HCT116 (cell line): ENCODE measurements at regions not wholly inside any gene's neighbourhood (a gene's known extent, or its start where the extent isn't known, plus 50 kb on each side); places are given as distances from the start of the nearest gene placed in this dataset.

Experiments
- ATAC-seq: fragments of 200-7000 bp; cut with Tn5 transposase; 2 replicates; pipeline ENCODE4 v1.9.1; 2020; ENCODE audit warnings: mild to moderate bottlenecking, moderate library complexity
- BruUV-seq: library from RNA; stranded (reverse); fragments of 400-500 nt; replicated peaks from 2 replicates; lab custom pipeline; 2021; lab: Mats Ljungman, UMichigan
- CTCF ChIA-PET: fragments of 300-600 bp; sonication (Branson Sonifier 250); formaldehyde crosslinking; loops from one replicate; lab custom pipeline; 2021; ENCODE audit warnings: antibody characterized with exemption; lab: Charles Lee
- POLR2A ChIA-PET: fragments of 300-600, 350-600 bp; sonication (Branson Sonifier 250); formaldehyde crosslinking; loops from one replicate; lab custom pipeline; 2021; ENCODE audit warnings: antibody characterized with exemption; lab: Charles Lee
- RAD21 ChIA-PET, 2 experiments: fragments of 300-600 bp; sonication (Branson Sonifier 250); formaldehyde crosslinking; loops; one replicate each; lab custom pipeline; 2023; ENCODE audit warnings: low total read pairs in 2 of 2; ENCODE audit not compliant: uncharacterized antibody in 2 of 2, unreplicated experiment in 2 of 2, low non-redundant PET in 1 of 2; lab: Charles Lee
- DNase-seq: peaks from one replicate; pipeline ENCODE4 v3.0.0-alpha.2; 2010; ENCODE audit warnings: low read depth, low spot score
- H2AFZ ChIP-seq: fragments of 200-600 bp; shearing (Covaris generic), sonication (generic); 2 replicates; pipeline ENCODE4 v1.6.1; 2017; ENCODE audit warnings: low read depth, mixed run types, mixed read lengths, antibody characterized with exemption, low read length; ENCODE audit not compliant: poor library complexity, severe bottlenecking
- H3K27ac ChIP-seq: 2 replicates; pipeline ENCODE4 v1.5.1; 2012; ENCODE audit warnings: low read depth, low read length
- H3K27me3 ChIP-seq: fragments of 200-600 bp; sonication (generic); 2 replicates; pipeline ENCODE4 v1.6.1; 2016; ENCODE audit warnings: mixed run types, low read length, mixed read lengths; ENCODE audit not compliant: insufficient read depth
- H3K36me3 ChIP-seq, 2 experiments: fragments of 200-500 bp in 1 of 2; fragments of 200-600 bp in 1 of 2; sonication (Bioruptor generic) in 1 of 2; sonication (generic) in 1 of 2; 2 replicates each; pipeline versions ENCODE4 v1.5.1 to v1.6.1; 2014 to 2016; ENCODE audit warnings: low read length in 2 of 2, inconsistent platforms in 1 of 2, mixed read lengths in 1 of 2, mixed run types in 1 of 2; ENCODE audit not compliant: insufficient read depth in 2 of 2, control insufficient read depth in 1 of 2
- H3K4me1 ChIP-seq, 2 experiments: fragments of 200-600 bp in 1 of 2; sonication (generic) in 1 of 2; 2 replicates each; pipeline versions ENCODE4 v1.5.1 to v1.6.1; 2012 to 2017; ENCODE audit warnings: low read length in 2 of 2, inconsistent platforms in 1 of 2, mild to moderate bottlenecking in 1 of 2, mixed read lengths in 1 of 2, mixed run types in 1 of 2, moderate library complexity in 1 of 2; ENCODE audit not compliant: insufficient read depth in 2 of 2, control insufficient read depth in 1 of 2
- H3K4me2 ChIP-seq: fragments of 200-600 bp; sonication (generic); 2 replicates; pipeline ENCODE4 v1.6.1; 2017; ENCODE audit warnings: mixed run types, low read length, mixed read lengths
- H3K4me3 ChIP-seq, 2 experiments: fragments of 200-600 bp in 1 of 2; sonication (generic) in 1 of 2; replicated peaks in 1 of 2; 2 replicates each; pipeline ENCODE4 v1.5.1; 2011 to 2016; ENCODE audit warnings: low read length in 2 of 2, control low read depth in 1 of 2, low read depth in 1 of 2, mild to moderate bottlenecking in 1 of 2, mixed read lengths in 1 of 2, mixed run types in 1 of 2
- H3K79me2 ChIP-seq: fragments of 200-600 bp; sonication (generic); 2 replicates; pipeline ENCODE4 v1.6.1; 2017; ENCODE audit warnings: mild to moderate bottlenecking, mixed run types, low read length, moderate library complexity, mixed read lengths; ENCODE audit not compliant: insufficient read depth
- H3K9ac ChIP-seq: fragments of 200-600 bp; sonication (generic); 2 replicates; pipeline ENCODE4 v1.6.1; 2016; ENCODE audit warnings: low read length, mixed read lengths
- H3K9me2 ChIP-seq: fragments of 200-600 bp; sonication (generic), shearing (Covaris generic); 2 replicates; pipeline ENCODE4 v1.6.1; 2017; ENCODE audit warnings: mixed run types, mild to moderate bottlenecking, moderate library complexity; ENCODE audit not compliant: insufficient read depth
- H3K9me3 ChIP-seq, 2 experiments: fragments of 200-500 bp in 1 of 2; fragments of 200-600 bp in 1 of 2; sonication (Bioruptor generic) in 1 of 2; sonication (generic) in 1 of 2; 2 replicates each; pipeline ENCODE4 v1.6.1; 2014 to 2017; ENCODE audit warnings: low read length in 2 of 2, mixed read lengths in 2 of 2, inconsistent platforms in 1 of 2, low read depth in 1 of 2, mild to moderate bottlenecking in 1 of 2, mixed run types in 1 of 2, moderate library complexity in 1 of 2; ENCODE audit not compliant: control insufficient read depth in 1 of 2, insufficient read depth in 1 of 2
- H4K20me1 ChIP-seq: fragments of 200-600 bp; sonication (generic), shearing (Covaris generic); 2 replicates; pipeline ENCODE4 v1.6.1; 2017; ENCODE audit warnings: mixed run types, mild to moderate bottlenecking, moderate library complexity; ENCODE audit not compliant: insufficient read depth
- EGR1 ChIP-seq: IDR thresholded peaks from 2 replicates; pipeline ENCODE4 v1.6.1; 2012; ENCODE audit warnings: low read depth
- ELF1 ChIP-seq: IDR thresholded peaks from 2 replicates; pipeline ENCODE4 v1.6.1; 2012; ENCODE audit warnings: low read depth, borderline replicate concordance
- JUND ChIP-seq: IDR thresholded peaks from 2 replicates; pipeline ENCODE4 v1.6.1; 2012
- POLR2AphosphoS5 ChIP-seq: IDR thresholded peaks from 2 replicates; pipeline ENCODE4 v1.6.1; 2011; ENCODE audit warnings: mild to moderate bottlenecking, low read depth, low read length, moderate library complexity
- RAD21 ChIP-seq: IDR thresholded peaks from 2 replicates; pipeline ENCODE4 v1.6.1; 2012; ENCODE audit warnings: low read depth, mild to moderate bottlenecking
- SIN3A ChIP-seq: IDR thresholded peaks from 2 replicates; pipeline ENCODE4 v1.6.1; 2012; ENCODE audit warnings: low read depth
- TCF7L2 ChIP-seq: IDR thresholded peaks from 2 replicates; pipeline ENCODE4 v1.7.0; 2011; ENCODE audit warnings: borderline replicate concordance, inconsistent platforms; ENCODE audit not compliant: insufficient read depth, insufficient read length; ENCODE audit errors: extremely low read depth
- ZBTB33 ChIP-seq: IDR thresholded peaks from 2 replicates; pipeline ENCODE4 v1.6.1; 2011; ENCODE audit warnings: mild to moderate bottlenecking, low read length, moderate library complexity; ENCODE audit not compliant: insufficient replicate concordance; ENCODE audit errors: extremely low read depth
- ZFX ChIP-seq: fragments of 450-650 bp; IDR thresholded peaks from 2 replicates; pipeline ENCODE4 v1.6.1; 2017
- intact Hi-C: fragments of 100-400 bp; cut with micrococcal nuclease; formaldehyde crosslinking; loops from 2 replicates; pipeline ENCODE4 v1.10.0; 2022
- TF ChIP-seq, protein P1 (sequence below): IDR thresholded peaks from 2 replicates; pipeline ENCODE4 v1.6.1; 2012; ENCODE audit warnings: low read depth

DNA sequence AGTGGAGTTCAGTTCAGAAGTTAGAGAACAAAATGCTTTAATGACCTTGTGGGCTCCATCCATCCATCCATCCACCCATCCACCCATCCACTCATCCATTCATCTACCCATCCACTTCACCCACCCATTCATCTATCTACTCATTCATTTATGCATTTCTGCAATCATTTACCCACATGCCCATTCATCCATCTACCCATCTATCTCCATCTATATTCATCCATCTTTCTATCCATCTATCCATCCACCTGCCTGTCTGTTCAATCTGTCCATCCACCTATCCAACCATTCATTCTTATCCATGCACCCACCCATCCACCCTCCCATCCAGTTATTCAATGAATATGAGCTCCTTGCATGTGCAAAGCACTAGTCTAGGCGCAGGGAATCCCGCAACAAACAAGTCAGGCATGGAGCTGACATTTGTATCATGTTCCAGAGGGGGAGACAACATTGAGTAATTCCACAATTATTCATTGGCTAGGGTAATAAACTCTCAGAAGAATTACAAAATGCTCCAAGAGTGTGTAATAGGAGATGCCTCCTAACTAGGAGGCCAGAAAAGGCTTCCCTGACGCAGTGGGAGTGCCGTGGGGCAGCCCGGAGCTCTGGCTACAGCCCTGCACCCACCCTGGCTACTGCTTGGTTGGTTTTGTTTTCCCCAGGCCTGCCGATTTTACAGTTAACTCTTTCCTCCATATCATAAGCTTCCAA lies 211.2 kb downstream of the NXNL2 start:
- no peaks in the 10 kb centered on the region for H3K9me2 ChIP-seq
- CTCF ChIA-PET: no interaction called here
- no peaks in the 10 kb centered on the region for H3K79me2 ChIP-seq
- H3K27ac ChIP-seq: no peak overlapping the region
- ATAC-seq: no peak
- no peak overlapping the region for H2AFZ ChIP-seq
- no peak for TF ChIP-seq ZFX
- TF ChIP-seq EGR1: no peak
- TF ChIP-seq POLR2AphosphoS5: no peak
- no peak for TF ChIP-seq SIN3A
- TF ChIP-seq RAD21: no peak
- TF ChIP-seq, protein P1, sequence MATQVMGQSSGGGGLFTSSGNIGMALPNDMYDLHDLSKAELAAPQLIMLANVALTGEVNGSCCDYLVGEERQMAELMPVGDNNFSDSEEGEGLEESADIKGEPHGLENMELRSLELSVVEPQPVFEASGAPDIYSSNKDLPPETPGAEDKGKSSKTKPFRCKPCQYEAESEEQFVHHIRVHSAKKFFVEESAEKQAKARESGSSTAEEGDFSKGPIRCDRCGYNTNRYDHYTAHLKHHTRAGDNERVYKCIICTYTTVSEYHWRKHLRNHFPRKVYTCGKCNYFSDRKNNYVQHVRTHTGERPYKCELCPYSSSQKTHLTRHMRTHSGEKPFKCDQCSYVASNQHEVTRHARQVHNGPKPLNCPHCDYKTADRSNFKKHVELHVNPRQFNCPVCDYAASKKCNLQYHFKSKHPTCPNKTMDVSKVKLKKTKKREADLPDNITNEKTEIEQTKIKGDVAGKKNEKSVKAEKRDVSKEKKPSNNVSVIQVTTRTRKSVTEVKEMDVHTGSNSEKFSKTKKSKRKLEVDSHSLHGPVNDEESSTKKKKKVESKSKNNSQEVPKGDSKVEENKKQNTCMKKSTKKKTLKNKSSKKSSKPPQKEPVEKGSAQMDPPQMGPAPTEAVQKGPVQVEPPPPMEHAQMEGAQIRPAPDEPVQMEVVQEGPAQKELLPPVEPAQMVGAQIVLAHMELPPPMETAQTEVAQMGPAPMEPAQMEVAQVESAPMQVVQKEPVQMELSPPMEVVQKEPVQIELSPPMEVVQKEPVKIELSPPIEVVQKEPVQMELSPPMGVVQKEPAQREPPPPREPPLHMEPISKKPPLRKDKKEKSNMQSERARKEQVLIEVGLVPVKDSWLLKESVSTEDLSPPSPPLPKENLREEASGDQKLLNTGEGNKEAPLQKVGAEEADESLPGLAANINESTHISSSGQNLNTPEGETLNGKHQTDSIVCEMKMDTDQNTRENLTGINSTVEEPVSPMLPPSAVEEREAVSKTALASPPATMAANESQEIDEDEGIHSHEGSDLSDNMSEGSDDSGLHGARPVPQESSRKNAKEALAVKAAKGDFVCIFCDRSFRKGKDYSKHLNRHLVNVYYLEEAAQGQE: no peak
- TF ChIP-seq TCF7L2: no peak
- TF ChIP-seq JUND: no peak
- no peak for TF ChIP-seq ELF1
- TF ChIP-seq ZBTB33: no peak
- no peaks in the 10 kb centered on the region for H3K4me1 ChIP-seq
- H4K20me1 ChIP-seq: no peaks in the 10 kb centered on the region
- RAD21 ChIA-PET: no interaction called here
- intact Hi-C loops: no loop called here
- H3K27me3 ChIP-seq: no peaks in the 10 kb centered on the region
- no peak overlapping the region for H3K9ac ChIP-seq
- POLR2A ChIA-PET: no interaction called here
- H3K9me3 ChIP-seq: no peaks in the 10 kb centered on the region
- no peak overlapping the region for H3K4me3 ChIP-seq
- DNase-seq: no peak
- no peak overlapping the region for H3K4me2 ChIP-seq
- BruUV-seq: no TSS peak
- no peaks in the 10 kb centered on the region for H3K36me3 ChIP-seq
